ENCODE measurements at regions not wholly inside any gene's neighbourhood (a gene's known extent, or its start where the extent isn't known, plus 50 kb on each side); places are given as distances from the start of the nearest gene placed in this dataset.

DNA sequence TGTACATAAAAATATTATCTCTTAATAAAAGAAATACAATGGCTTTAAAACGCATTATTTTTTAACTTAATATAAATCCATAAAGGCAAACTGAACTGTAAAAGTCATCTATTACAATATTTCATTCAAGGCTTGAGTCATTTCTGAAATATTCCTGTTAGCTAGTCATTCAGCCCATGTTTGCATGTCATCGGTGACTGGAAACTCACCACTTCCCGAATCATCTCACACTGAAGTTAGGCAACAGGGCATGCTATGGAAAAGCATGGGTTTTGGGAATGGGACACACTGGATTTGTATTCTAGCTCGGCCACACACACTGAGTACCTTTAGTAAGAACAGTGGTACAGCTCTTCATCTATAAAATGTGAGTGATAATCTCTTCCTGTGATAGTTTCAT is 691.1 kb upstream of the C9orf72 start:
- no peak for FAIRE-seq

More for the DNA sequence above, 691.1 kb upstream of the C9orf72 start:
- ChIA-PET CTCF (ENCODE audit: partially characterized antibody) (interaction anchor here (1.3 kb wide), 1 partner anchor 101 kb away, joined by 3 read pairs; no protein-coding TSS in a partner anchor), POLR2A (ENCODE audit: partially characterized antibody) (no interaction called here)
- Histone ChIP-seq H3K79me1 (ENCODE audit: low read depth, low read length) (no peaks in the 10 kb centered on the region), H3K4me2 (ENCODE audit: insufficient read depth in 1 of 2, low read depth in 2 of 2, low read length in 2 of 2) (no peak overlapping the region), H2AK5ac (ENCODE audit: low read depth, low read length) (no peak overlapping the region), H3K9me3 (ENCODE audit: insufficient read depth in 2 of 2, low read depth in 1 of 2, low read length in 1 of 2) (no peaks in the 10 kb centered on the region), H2AFZ (ENCODE audit: low read length) (no peak overlapping the region), H3K9ac (replicated peaks in 1 of 4; ENCODE audit: extremely low read depth in 1 of 4, low read depth in 3 of 4, low read length in 3 of 4) (no peak overlapping the region), H2BK20ac (ENCODE audit: low read length) (no peak overlapping the region), H3K27ac (ENCODE audit: low read depth, low read length) (no peak overlapping the region), H3K4me3 (ENCODE audit: extremely low read depth in 1 of 4, insufficient read depth in 2 of 4, low read depth in 3 of 4, low read length in 4 of 4) (no peak overlapping the region), H3K4ac (replicated peaks; ENCODE audit: insufficient read length, low read depth, low read length) (no peak overlapping the region), H4K91ac (replicated peaks; ENCODE audit: insufficient read length, low read length) (no peak overlapping the region), H4K20me1 (replicated peaks in 1 of 2; ENCODE audit: control insufficient read depth in 1 of 2, insufficient read depth in 2 of 2, low read length in 2 of 2) (no peaks in the 10 kb centered on the region), H3K14ac (ENCODE audit: insufficient read length) (no peak overlapping the region), H3K36me3 (ENCODE audit: control insufficient read depth in 2 of 4, insufficient read depth in 4 of 4, low read length in 3 of 4) (no peaks in the 10 kb centered on the region), H3K23me2 (ENCODE audit: low read depth, low read length) (no peaks in the 10 kb centered on the region), H3K18ac (ENCODE audit: extremely low read depth, low read length) (no peak overlapping the region), H3K56ac (replicated peaks; ENCODE audit: insufficient read length, low read depth, low read length) (no peak overlapping the region), H2BK12ac (ENCODE audit: low read depth, low read length) (no peak overlapping the region), H3K23ac (ENCODE audit: insufficient read length) (no peak overlapping the region), H3K4me1 (replicated peaks in 1 of 4; ENCODE audit: control insufficient read depth in 3 of 4, insufficient read depth in 4 of 4, low read length in 3 of 4) (0 out of 7 replicates have a peak, but pooled peaks cover 0 to 2% (median 0%) of the 10 kb centered on the region in 4 experiments), H3K79me2 (ENCODE audit: control insufficient read depth in 1 of 2, insufficient read depth in 2 of 2, low read length in 2 of 2) (no peaks in the 10 kb centered on the region), H2BK120ac (replicated peaks; ENCODE audit: low read depth, low read length) (no peak overlapping the region), H4K5ac (ENCODE audit: insufficient read length, low read depth, low read length) (no peak overlapping the region), H4K8ac (ENCODE audit: extremely low read depth, insufficient read depth, low read length) (no peak overlapping the region), H3K27me3 (replicated peaks in 1 of 4; ENCODE audit: control insufficient read depth in 3 of 4, extremely low read depth in 1 of 4, insufficient read depth in 3 of 4, low read length in 3 of 4) (no peaks in the 10 kb centered on the region), H2BK15ac (ENCODE audit: low read length) (no peak overlapping the region), H2BK5ac (ENCODE audit: low read depth, low read length) (no peak overlapping the region)
- no peak for DNase-seq (ENCODE audit: low read depth in 1 of 2, low spot score in 2 of 2)
- no peak for TF ChIP-seq BACH1 (IDR thresholded peaks at IDR 0.05; ENCODE audit: low read length)
- TF ChIP-seq TAF7 (optimal IDR thresholded peaks at IDR 0.05; ENCODE audit: borderline replicate concordance, low read depth, low read length): no peak
- TF ChIP-seq, protein P1, sequence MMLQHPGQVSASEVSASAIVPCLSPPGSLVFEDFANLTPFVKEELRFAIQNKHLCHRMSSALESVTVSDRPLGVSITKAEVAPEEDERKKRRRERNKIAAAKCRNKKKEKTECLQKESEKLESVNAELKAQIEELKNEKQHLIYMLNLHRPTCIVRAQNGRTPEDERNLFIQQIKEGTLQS (IDR thresholded peaks at IDR 0.05; ENCODE audit: insufficient read depth, low read depth, low read length): no peak
- no peak for TF ChIP-seq CEBPB (IDR thresholded peaks at IDR 0.05; ENCODE audit: low read depth, low read length)
- TF ChIP-seq POLR2A (IDR thresholded peaks at IDR 0.05; ENCODE audit: control extremely low read depth in 1 of 2, low read depth in 2 of 2, low read length in 2 of 2): no peak
- TF ChIP-seq FOSL1 (IDR thresholded peaks at IDR 0.05; ENCODE audit: insufficient read depth, low read depth, low read length): no peak
- no peak for TF ChIP-seq RNF2 (IDR thresholded peaks at IDR 0.05; ENCODE audit: borderline replicate concordance, low read depth, low read length, missing control alignments, poor library complexity, severe bottlenecking)
- no peak for TF ChIP-seq CREB1 (IDR thresholded peaks at IDR 0.05)
- WGBS, 2 experiments (ENCODE audit: extremely low coverage in 1 of 2, insufficient coverage in 1 of 2, insufficient read length in 1 of 2, insufficient replicate concordance in 2 of 2, low coverage in 1 of 2, low lambda C conversion rate in 2 of 2, missing lambda C conversion rate in 1 of 2): 90% methylated on average over 4 of the region's 4 CpGs; no CpG with 5 or more reads in 1 of the 2 experiments
